GM03348 (cell line): ENCODE measurements at regions not wholly inside any gene's neighbourhood (a gene's known extent, or its start where the extent isn't known, plus 50 kb on each side); places are given as distances from the start of the nearest gene placed in this dataset.
"Not testable (repeated sequence)": the region's sequence is repeated elsewhere in the genome, so short reads cannot be mapped to it uniquely, and the experiment has no call there.

ENCODE experiments used
- DNase-seq: peaks from one replicate; pipeline ENCODE4 v3.0.0; 2012; ENCODE audit warnings: low spot score

GRCh38 chr5:104326966-104327365 lies 764.4 kb upstream of the NUDT12 start:
- no peak for DNase-seq

- DNase-seq = no peak
Measured at GRCh38 chr5:104325356-104325755, 762.8 kb upstream of the NUDT12 start.

GRCh38 chr5:104316676-104317075 lies 754.1 kb upstream of the NUDT12 start:
- not testable (repeated sequence) for DNase-seq

GRCh38 chr5:104312481-104312880 lies 749.9 kb upstream of the NUDT12 start:
- DNase-seq = no peak

- DNase-seq = no peak
Measured at GRCh38 chr5:104305602-104306001, 743.0 kb upstream of the NUDT12 start.

GRCh38 chr5:104299998-104300706 lies 737.6 kb upstream of the NUDT12 start:
- no peak for DNase-seq

GRCh38 chr5:104298518-104298917 lies 735.9 kb upstream of the NUDT12 start:
- no peak for DNase-seq

GRCh38 chr5:104297076-104297475 lies 734.5 kb upstream of the NUDT12 start:
- DNase-seq = no peak

GRCh38 chr5:104295991-104296390 lies 733.4 kb upstream of the NUDT12 start:
- no peak for DNase-seq

GRCh38 chr5:104283136-104283535 lies 720.5 kb upstream of the NUDT12 start:
- DNase-seq = no peak

GRCh38 chr5:104273725-104274124 lies 711.1 kb upstream of the NUDT12 start:
- no peak for DNase-seq

- no peak for DNase-seq
Measured at GRCh38 chr5:104267320-104268015, 704.9 kb upstream of the NUDT12 start.

- DNase-seq = no peak
Measured at GRCh38 chr5:104266161-104266560, 703.6 kb upstream of the NUDT12 start.

- DNase-seq = no peak
Measured at GRCh38 chr5:104265531-104266140, 703.0 kb upstream of the NUDT12 start.

GRCh38 chr5:104247260-104247659 lies 684.7 kb upstream of the NUDT12 start:
- DNase-seq = no peak

GRCh38 chr5:104241046-104241445 lies 678.5 kb upstream of the NUDT12 start:
- DNase-seq = no peak

- no peak for DNase-seq
Measured at GRCh38 chr5:104237586-104237985, 675.0 kb upstream of the NUDT12 start.

GRCh38 chr5:104223885-104224773 lies 661.5 kb upstream of the NUDT12 start:
- DNase-seq = no peak

GRCh38 chr5:104218200-104218599 lies 655.6 kb upstream of the NUDT12 start:
- no peak for DNase-seq

GRCh38 chr5:104213216-104213615 lies 650.6 kb upstream of the NUDT12 start:
- DNase-seq = no peak

GRCh38 chr5:104199771-104200170 lies 637.2 kb upstream of the NUDT12 start:
- DNase-seq = no peak

GRCh38 chr5:104198156-104198555 lies 635.6 kb upstream of the NUDT12 start:
- no peak for DNase-seq
